Panc1 (cell line): ENCODE measurements at regions not wholly inside any gene's neighbourhood (a gene's known extent, or its start where the extent isn't known, plus 50 kb on each side); places are given as distances from the start of the nearest gene placed in this dataset.

ENCODE experiments used
- TF ChIP-seq, protein P1 (sequence below): fragments of 450-650 bp; IDR thresholded peaks from 2 replicates; pipeline ENCODE4 v1.5.1; 2017; ENCODE audit warnings: mild to moderate bottlenecking
- TF ChIP-seq, protein P2 (sequence below), 2 experiments: IDR thresholded peaks; 2 replicates each; pipeline ENCODE4 v1.6.1; 2011 to 2012; ENCODE audit warnings: low read depth in 2 of 2, control low read depth in 1 of 2, low read length in 1 of 2, mild to moderate bottlenecking in 1 of 2, moderate library complexity in 1 of 2; ENCODE audit not compliant: insufficient read depth in 1 of 2

DNA sequence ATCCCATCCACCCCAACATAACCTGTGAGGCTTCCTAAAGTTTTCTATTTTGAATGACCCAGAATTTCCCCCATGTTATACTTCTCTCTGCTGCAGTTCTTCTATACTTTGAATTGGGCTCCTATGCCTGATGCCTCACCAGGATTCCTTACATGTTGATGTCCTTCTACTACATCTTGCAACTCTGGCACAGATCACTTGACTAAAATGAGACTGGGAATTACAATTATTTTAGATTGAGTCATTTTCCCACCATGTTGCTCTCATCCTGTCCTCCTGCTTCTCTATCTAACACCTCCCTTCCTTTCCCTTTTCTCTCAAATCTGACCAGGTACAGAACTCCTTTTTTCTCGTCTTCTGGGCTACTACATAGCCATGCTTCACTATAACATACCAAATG, 314.0 kb upstream of the KCNJ16 start:
- TF ChIP-seq, protein P1, sequence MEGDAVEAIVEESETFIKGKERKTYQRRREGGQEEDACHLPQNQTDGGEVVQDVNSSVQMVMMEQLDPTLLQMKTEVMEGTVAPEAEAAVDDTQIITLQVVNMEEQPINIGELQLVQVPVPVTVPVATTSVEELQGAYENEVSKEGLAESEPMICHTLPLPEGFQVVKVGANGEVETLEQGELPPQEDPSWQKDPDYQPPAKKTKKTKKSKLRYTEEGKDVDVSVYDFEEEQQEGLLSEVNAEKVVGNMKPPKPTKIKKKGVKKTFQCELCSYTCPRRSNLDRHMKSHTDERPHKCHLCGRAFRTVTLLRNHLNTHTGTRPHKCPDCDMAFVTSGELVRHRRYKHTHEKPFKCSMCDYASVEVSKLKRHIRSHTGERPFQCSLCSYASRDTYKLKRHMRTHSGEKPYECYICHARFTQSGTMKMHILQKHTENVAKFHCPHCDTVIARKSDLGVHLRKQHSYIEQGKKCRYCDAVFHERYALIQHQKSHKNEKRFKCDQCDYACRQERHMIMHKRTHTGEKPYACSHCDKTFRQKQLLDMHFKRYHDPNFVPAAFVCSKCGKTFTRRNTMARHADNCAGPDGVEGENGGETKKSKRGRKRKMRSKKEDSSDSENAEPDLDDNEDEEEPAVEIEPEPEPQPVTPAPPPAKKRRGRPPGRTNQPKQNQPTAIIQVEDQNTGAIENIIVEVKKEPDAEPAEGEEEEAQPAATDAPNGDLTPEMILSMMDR: no peak
- TF ChIP-seq, protein P2, sequence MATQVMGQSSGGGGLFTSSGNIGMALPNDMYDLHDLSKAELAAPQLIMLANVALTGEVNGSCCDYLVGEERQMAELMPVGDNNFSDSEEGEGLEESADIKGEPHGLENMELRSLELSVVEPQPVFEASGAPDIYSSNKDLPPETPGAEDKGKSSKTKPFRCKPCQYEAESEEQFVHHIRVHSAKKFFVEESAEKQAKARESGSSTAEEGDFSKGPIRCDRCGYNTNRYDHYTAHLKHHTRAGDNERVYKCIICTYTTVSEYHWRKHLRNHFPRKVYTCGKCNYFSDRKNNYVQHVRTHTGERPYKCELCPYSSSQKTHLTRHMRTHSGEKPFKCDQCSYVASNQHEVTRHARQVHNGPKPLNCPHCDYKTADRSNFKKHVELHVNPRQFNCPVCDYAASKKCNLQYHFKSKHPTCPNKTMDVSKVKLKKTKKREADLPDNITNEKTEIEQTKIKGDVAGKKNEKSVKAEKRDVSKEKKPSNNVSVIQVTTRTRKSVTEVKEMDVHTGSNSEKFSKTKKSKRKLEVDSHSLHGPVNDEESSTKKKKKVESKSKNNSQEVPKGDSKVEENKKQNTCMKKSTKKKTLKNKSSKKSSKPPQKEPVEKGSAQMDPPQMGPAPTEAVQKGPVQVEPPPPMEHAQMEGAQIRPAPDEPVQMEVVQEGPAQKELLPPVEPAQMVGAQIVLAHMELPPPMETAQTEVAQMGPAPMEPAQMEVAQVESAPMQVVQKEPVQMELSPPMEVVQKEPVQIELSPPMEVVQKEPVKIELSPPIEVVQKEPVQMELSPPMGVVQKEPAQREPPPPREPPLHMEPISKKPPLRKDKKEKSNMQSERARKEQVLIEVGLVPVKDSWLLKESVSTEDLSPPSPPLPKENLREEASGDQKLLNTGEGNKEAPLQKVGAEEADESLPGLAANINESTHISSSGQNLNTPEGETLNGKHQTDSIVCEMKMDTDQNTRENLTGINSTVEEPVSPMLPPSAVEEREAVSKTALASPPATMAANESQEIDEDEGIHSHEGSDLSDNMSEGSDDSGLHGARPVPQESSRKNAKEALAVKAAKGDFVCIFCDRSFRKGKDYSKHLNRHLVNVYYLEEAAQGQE (IDR thresholded peaks at IDR 0.05; ENCODE audit: insufficient read depth in 1 of 2, low read depth in 2 of 2, low read length in 1 of 2): no peak
